ENCODE measurements at regions not wholly inside any gene's neighbourhood (a gene's known extent, or its start where the extent isn't known, plus 50 kb on each side); places are given as distances from the start of the nearest gene placed in this dataset.

DNA sequence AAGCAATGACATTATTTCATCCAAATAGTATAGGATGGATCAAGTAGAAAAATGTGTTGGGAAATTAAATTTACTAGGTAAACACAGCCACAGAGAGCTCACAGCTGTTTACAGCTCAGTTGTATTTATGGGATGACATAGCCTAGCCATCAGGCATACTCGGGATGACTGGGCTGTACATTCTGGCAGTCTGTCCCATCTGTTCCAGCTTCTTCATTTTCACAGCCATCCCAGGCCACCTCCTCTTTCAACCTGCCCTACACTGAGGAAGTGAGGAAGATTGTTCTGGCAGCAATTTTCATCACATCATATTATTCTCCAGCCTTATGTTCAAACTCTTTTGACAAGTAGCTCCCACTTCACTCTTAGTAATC, 98.4 kb upstream of the PFN2 start:
- no peak overlapping the region for H3K4me3 ChIP-seq
- CTCF ChIA-PET (ENCODE audit: low intra/inter-chr PET ratio) = no interaction called here
- POLR2A ChIA-PET = interaction anchor here (0.6 to 1.0 kb wide), 4 partner anchors 9 to 1263 kb away, joined by 3 to 4 read pairs (median 3); no protein-coding TSS in a partner anchor
- no peaks in the 10 kb centered on the region for H4K20me1 ChIP-seq (replicated peaks; ENCODE audit: control insufficient read depth, insufficient read depth, low read length)
- no peaks in the 10 kb centered on the region for H3K36me3 ChIP-seq (ENCODE audit: control insufficient read depth, insufficient read depth, low read length)
- ATAC-seq = no peak
- intact Hi-C loops (cut with micrococcal nuclease) (no loop called here), in situ Hi-C loops (cut with MboI) (no loop called here)
- 0% methylated on average over 1 of the region's 1 CpG for WGBS (ENCODE audit: insufficient coverage, low coverage, missing lambda C conversion rate)
- no peaks in the 10 kb centered on the region for H3K4me1 ChIP-seq (replicated peaks in 1 of 2; ENCODE audit: control insufficient read depth in 2 of 2, insufficient read depth in 2 of 2, low read length in 2 of 2)
- no peaks in the 10 kb centered on the region for H3K9me1 ChIP-seq (ENCODE audit: control insufficient read depth, insufficient read depth, low read length)
- H3K4me2 ChIP-seq (ENCODE audit: insufficient read depth, low read length) = no peak overlapping the region
- DNase-seq (ENCODE audit: extremely low read depth in 1 of 4, low spot score in 3 of 4) = no peak
- FAIRE-seq = no peak
- H3K9me3 ChIP-seq (replicated peaks; ENCODE audit: control insufficient read depth, insufficient read depth, low read depth, low read length) = no peaks in the 10 kb centered on the region
- H2AFZ ChIP-seq (ENCODE audit: low read depth, low read length) = no peak overlapping the region
- H3K27ac ChIP-seq (ENCODE audit: extremely low read depth, low read depth, low read length) = no peak overlapping the region
- H3K27me3 ChIP-seq (ENCODE audit: control insufficient read depth in 2 of 2, insufficient read depth in 2 of 2, low read length in 2 of 2) = peaks cover 12 to 38% of the 10 kb centered on the region in 2 experiments
- H3K79me2 ChIP-seq (ENCODE audit: control insufficient read depth, insufficient read depth, low read length) = no peaks in the 10 kb centered on the region
- no peak overlapping the region for H3K9ac ChIP-seq (ENCODE audit: insufficient read depth in 1 of 2, low read depth in 2 of 2, low read length in 2 of 2)
- no TSS peak for BruUV-seq (replicated peaks)
- TF ChIP-seq KDM4B (IDR thresholded peaks at IDR 0.05; ENCODE audit: borderline replicate concordance in 2 of 2, low read depth in 1 of 2) (no peak), LEF1 (IDR thresholded peaks at IDR 0.05) (no peak), ARID2 (IDR thresholded peaks at IDR 0.05) (no peak), TBL1XR1 (IDR thresholded peaks at IDR 0.05; ENCODE audit: low read length in 2 of 2) (no peak), ETS2 (tag; IDR thresholded peaks at IDR 0.05; ENCODE audit: borderline replicate concordance, poor library complexity, severe bottlenecking) (no peak), TBP (optimal IDR thresholded peaks at IDR 0.05; ENCODE audit: low read depth, low read length) (no peak), C11orf30 (IDR thresholded peaks at IDR 0.05; ENCODE audit: low read depth) (no peak), NFYB (IDR thresholded peaks at IDR 0.05; ENCODE audit: extremely low read depth, insufficient read length) (no peak), SOX6 (IDR thresholded peaks at IDR 0.05) (no peak), MEF2D (tag; conservative IDR thresholded peaks at IDR 0.05; ENCODE audit: low read depth) (no peak), TAF7 (tag; IDR thresholded peaks at IDR 0.05) (no peak), KAT2B (IDR thresholded peaks at IDR 0.05; ENCODE audit: low read depth, low read length) (no peak), HMG20B (CRISPR knock-in tag; IDR thresholded peaks at IDR 0.05) (no peak)
- TF ChIP-seq, protein P1, sequence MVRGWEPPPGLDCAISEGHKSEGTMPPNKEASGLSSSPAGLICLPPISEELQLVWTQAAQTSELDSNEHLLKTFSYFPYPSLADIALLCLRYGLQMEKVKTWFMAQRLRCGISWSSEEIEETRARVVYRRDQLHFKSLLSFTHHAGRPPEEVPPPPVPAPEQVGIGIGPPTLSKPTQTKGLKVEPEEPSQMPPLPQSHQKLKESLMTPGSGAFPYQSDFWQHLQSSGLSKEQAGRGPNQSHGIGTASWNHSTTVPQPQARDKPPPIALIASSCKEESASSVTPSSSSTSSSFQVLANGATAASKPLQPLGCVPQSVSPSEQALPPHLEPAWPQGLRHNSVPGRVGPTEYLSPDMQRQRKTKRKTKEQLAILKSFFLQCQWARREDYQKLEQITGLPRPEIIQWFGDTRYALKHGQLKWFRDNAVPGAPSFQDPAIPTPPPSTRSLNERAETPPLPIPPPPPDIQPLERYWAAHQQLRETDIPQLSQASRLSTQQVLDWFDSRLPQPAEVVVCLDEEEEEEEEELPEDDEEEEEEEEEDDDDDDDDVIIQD (CRISPR knock-in tag; IDR thresholded peaks at IDR 0.05) = no peak
- TF ChIP-seq, protein P2, sequence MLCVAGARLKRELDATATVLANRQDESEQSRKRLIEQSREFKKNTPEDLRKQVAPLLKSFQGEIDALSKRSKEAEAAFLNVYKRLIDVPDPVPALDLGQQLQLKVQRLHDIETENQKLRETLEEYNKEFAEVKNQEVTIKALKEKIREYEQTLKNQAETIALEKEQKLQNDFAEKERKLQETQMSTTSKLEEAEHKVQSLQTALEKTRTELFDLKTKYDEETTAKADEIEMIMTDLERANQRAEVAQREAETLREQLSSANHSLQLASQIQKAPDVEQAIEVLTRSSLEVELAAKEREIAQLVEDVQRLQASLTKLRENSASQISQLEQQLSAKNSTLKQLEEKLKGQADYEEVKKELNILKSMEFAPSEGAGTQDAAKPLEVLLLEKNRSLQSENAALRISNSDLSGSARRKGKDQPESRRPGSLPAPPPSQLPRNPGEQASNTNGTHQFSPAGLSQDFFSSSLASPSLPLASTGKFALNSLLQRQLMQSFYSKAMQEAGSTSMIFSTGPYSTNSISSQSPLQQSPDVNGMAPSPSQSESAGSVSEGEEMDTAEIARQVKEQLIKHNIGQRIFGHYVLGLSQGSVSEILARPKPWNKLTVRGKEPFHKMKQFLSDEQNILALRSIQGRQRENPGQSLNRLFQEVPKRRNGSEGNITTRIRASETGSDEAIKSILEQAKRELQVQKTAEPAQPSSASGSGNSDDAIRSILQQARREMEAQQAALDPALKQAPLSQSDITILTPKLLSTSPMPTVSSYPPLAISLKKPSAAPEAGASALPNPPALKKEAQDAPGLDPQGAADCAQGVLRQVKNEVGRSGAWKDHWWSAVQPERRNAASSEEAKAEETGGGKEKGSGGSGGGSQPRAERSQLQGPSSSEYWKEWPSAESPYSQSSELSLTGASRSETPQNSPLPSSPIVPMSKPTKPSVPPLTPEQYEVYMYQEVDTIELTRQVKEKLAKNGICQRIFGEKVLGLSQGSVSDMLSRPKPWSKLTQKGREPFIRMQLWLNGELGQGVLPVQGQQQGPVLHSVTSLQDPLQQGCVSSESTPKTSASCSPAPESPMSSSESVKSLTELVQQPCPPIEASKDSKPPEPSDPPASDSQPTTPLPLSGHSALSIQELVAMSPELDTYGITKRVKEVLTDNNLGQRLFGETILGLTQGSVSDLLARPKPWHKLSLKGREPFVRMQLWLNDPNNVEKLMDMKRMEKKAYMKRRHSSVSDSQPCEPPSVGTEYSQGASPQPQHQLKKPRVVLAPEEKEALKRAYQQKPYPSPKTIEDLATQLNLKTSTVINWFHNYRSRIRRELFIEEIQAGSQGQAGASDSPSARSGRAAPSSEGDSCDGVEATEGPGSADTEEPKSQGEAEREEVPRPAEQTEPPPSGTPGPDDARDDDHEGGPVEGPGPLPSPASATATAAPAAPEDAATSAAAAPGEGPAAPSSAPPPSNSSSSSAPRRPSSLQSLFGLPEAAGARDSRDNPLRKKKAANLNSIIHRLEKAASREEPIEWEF (CRISPR knock-in tag; IDR thresholded peaks at IDR 0.05) = no peak
- TF ChIP-seq, protein P3, sequence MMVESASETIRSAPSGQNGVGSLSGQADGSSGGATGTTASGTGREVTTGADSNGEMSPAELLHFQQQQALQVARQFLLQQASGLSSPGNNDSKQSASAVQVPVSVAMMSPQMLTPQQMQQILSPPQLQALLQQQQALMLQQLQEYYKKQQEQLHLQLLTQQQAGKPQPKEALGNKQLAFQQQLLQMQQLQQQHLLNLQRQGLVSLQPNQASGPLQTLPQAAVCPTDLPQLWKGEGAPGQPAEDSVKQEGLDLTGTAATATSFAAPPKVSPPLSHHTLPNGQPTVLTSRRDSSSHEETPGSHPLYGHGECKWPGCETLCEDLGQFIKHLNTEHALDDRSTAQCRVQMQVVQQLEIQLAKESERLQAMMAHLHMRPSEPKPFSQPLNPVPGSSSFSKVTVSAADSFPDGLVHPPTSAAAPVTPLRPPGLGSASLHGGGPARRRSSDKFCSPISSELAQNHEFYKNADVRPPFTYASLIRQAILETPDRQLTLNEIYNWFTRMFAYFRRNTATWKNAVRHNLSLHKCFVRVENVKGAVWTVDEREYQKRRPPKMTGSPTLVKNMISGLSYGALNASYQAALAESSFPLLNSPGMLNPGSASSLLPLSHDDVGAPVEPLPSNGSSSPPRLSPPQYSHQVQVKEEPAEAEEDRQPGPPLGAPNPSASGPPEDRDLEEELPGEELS (CRISPR knock-in tag; IDR thresholded peaks at IDR 0.05; ENCODE audit: borderline replicate concordance) = no peak
